WTC11 (cell line): ENCODE measurements at regions not wholly inside any gene's neighbourhood (a gene's known extent, or its start where the extent isn't known, plus 50 kb on each side); places are given as distances from the start of the nearest gene placed in this dataset.

Experiments
- ATAC-seq: fragments of 200-7000 bp; cut with Tn5 transposase; 2 replicates; pipeline ENCODE4 v1.10.0; 2021; ENCODE audit warnings: mild to moderate bottlenecking, moderate library complexity
- CTCF ChIA-PET: fragments of 300-600 bp; sonication (Branson Sonifier 250); formaldehyde crosslinking; loops from one replicate; lab custom pipeline; 2021; ENCODE audit warnings: antibody characterized with exemption; lab: Charles Lee
- POLR2A ChIA-PET: fragments of 350-600 bp; sonication (Branson Sonifier 250); formaldehyde crosslinking; loops from one replicate; lab custom pipeline; 2021; ENCODE audit warnings: antibody characterized with exemption; lab: Charles Lee
- DNase-seq: peaks from one replicate; pipeline ENCODE4 v3.0.0; 2021; ENCODE audit warnings: low spot score
- H3K27ac Mint-ChIP-seq: 2 replicates; pipeline ENCODE4 v1.8.0; 2021; ENCODE audit warnings: mixed read lengths
- H3K27me3 Mint-ChIP-seq: 2 replicates; pipeline ENCODE4 v1.8.0; 2021; ENCODE audit warnings: low read depth, mild to moderate bottlenecking, moderate library complexity, mixed read lengths
- H3K36me3 Mint-ChIP-seq: 2 replicates; pipeline ENCODE4 v1.8.0; 2021; ENCODE audit warnings: mixed read lengths
- H3K4me1 Mint-ChIP-seq: 2 replicates; pipeline ENCODE4 v1.8.0; 2022; ENCODE audit warnings: mixed read lengths
- H3K4me3 Mint-ChIP-seq: 2 replicates; pipeline ENCODE4 v1.8.0; 2021; ENCODE audit warnings: mild to moderate bottlenecking, moderate library complexity, mixed read lengths
- H3K9me3 Mint-ChIP-seq: 2 replicates; pipeline ENCODE4 v1.8.0; 2021; ENCODE audit warnings: mixed read lengths
- CREB1 ChIP-seq: sonication (generic); formaldehyde crosslinking; IDR thresholded peaks from 2 replicates; pipeline ENCODE4 v1.8.0; 2023; ENCODE audit warnings: mild to moderate bottlenecking, missing genetic modification reagents
- CREM ChIP-seq: sonication (generic); formaldehyde crosslinking; IDR thresholded peaks from 2 replicates; pipeline ENCODE4 v1.8.1; 2022; ENCODE audit warnings: mild to moderate bottlenecking, missing genetic modification reagents, moderate library complexity
- HMGA2 ChIP-seq: fragments of 250-450 bp; sonication (Bioruptor Pico); IDR thresholded peaks from 2 replicates; pipeline ENCODE4 v1.4.0; 2021; ENCODE audit warnings: mild to moderate bottlenecking, moderate library complexity
- NR1H2 ChIP-seq: sonication (generic); formaldehyde crosslinking; IDR thresholded peaks from 2 replicates; pipeline ENCODE4 v1.9.0; 2021; ENCODE audit warnings: mild to moderate bottlenecking, moderate library complexity, missing genetic modification reagents
- NR3C1 ChIP-seq: sonication (generic); formaldehyde crosslinking; conservative IDR thresholded peaks from 2 replicates; pipeline ENCODE4 v1.8.1; 2023; ENCODE audit warnings: low read depth, mild to moderate bottlenecking, missing genetic modification reagents
- OVOL2 ChIP-seq: fragments of 250-450 bp; sonication (Bioruptor Pico); IDR thresholded peaks from 2 replicates; pipeline ENCODE4 v1.9.0; 2021; ENCODE audit warnings: mild to moderate bottlenecking, borderline replicate concordance
- PRRX2 ChIP-seq: fragments of 250-450 bp; sonication (Bioruptor Pico); IDR thresholded peaks from 2 replicates; pipeline ENCODE4 v1.8.0; 2021; ENCODE audit warnings: mild to moderate bottlenecking
- RORB ChIP-seq: fragments of 250-450 bp; sonication (Bioruptor Pico); IDR thresholded peaks from 2 replicates; pipeline ENCODE4 v1.9.0; 2021; ENCODE audit warnings: mild to moderate bottlenecking
- ZNF121 ChIP-seq: sonication (generic); formaldehyde crosslinking; IDR thresholded peaks from 2 replicates; pipeline ENCODE4 v1.8.0; 2023; ENCODE audit warnings: missing genetic modification reagents
- ZNF219 ChIP-seq: sonication (generic); formaldehyde crosslinking; IDR thresholded peaks from 2 replicates; pipeline ENCODE4 v1.8.0; 2023; ENCODE audit warnings: missing genetic modification reagents, mild to moderate bottlenecking, borderline replicate concordance
- ZNF263 ChIP-seq: sonication (generic); formaldehyde crosslinking; IDR thresholded peaks from 2 replicates; pipeline ENCODE4 v1.8.1; 2022; ENCODE audit warnings: low read depth, mild to moderate bottlenecking, moderate library complexity, missing genetic modification reagents
- ZNF317 ChIP-seq: sonication (generic); formaldehyde crosslinking; IDR thresholded peaks from 2 replicates; pipeline ENCODE4 v1.8.1; 2023; ENCODE audit warnings: low read depth, mild to moderate bottlenecking, moderate library complexity, missing genetic modification reagents, borderline replicate concordance
- TF ChIP-seq, protein P1 (sequence below): sonication (generic); formaldehyde crosslinking; IDR thresholded peaks from 2 replicates; pipeline ENCODE4 v1.8.1; 2023; ENCODE audit warnings: mild to moderate bottlenecking, missing genetic modification reagents, moderate library complexity
- TF ChIP-seq, protein P2 (sequence below): fragments of 250-450 bp; sonication (Bioruptor Pico); IDR thresholded peaks from 2 replicates; pipeline ENCODE4 v1.9.0; 2021; ENCODE audit warnings: mild to moderate bottlenecking
- TF ChIP-seq, protein P3 (sequence below): sonication (generic); formaldehyde crosslinking; conservative IDR thresholded peaks from 2 replicates; pipeline ENCODE4 v1.8.1; 2023; ENCODE audit warnings: mild to moderate bottlenecking, low read depth, missing genetic modification reagents, moderate library complexity
- TF ChIP-seq, protein P4 (sequence below): sonication (generic); formaldehyde crosslinking; IDR thresholded peaks from 2 replicates; pipeline ENCODE4 v1.8.0; 2022; ENCODE audit warnings: mild to moderate bottlenecking, missing genetic modification reagents
- TF ChIP-seq, protein P5 (sequence below): sonication (generic); formaldehyde crosslinking; IDR thresholded peaks from 2 replicates; pipeline ENCODE4 v1.8.0; 2022; ENCODE audit warnings: mild to moderate bottlenecking, missing genetic modification reagents
- TF ChIP-seq, protein P6 (sequence below): sonication (generic); formaldehyde crosslinking; IDR thresholded peaks from 2 replicates; pipeline ENCODE4 v1.8.1; 2023; ENCODE audit warnings: mild to moderate bottlenecking, missing genetic modification reagents
- TF ChIP-seq, protein P7 (sequence below): sonication (generic); formaldehyde crosslinking; IDR thresholded peaks from 2 replicates; pipeline ENCODE4 v1.8.1; 2022; ENCODE audit warnings: missing genetic modification reagents, borderline replicate concordance
- TF ChIP-seq, protein P8 (sequence below): sonication (generic); formaldehyde crosslinking; IDR thresholded peaks from 2 replicates; pipeline ENCODE4 v1.8.1; 2023; ENCODE audit warnings: mild to moderate bottlenecking, missing genetic modification reagents

DNA sequence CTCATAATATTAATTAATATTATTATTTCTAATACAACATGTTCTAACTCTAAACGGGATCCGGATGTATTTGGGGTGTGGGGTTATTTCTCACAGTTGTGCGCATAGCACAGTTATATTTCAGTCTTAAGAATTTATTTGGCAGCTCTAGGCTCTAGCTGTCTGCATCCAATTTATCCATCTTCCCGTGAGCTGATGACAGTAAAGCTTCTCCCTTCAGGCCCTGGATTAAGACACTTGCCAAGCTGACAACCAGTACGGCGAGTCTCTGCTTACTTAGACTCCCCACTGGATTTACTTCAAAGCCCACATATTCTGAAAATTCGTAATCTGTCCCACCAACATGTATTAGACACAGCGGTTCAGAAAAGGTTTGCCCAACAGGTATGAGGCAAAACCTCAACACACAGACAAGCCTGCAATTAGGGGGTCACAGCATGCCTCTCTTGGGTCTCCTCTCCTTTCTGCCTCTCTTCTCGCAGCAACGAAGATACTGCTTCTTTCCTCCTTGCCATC is 232.9 kb upstream of the TMTC1 start:
- DNase-seq = no peak
- H3K27me3 Mint-ChIP-seq = no peaks in the 10 kb centered on the region
- no peak overlapping the region for H3K27ac Mint-ChIP-seq
- H3K36me3 Mint-ChIP-seq = no peaks in the 10 kb centered on the region
- no peak overlapping the region for H3K4me3 Mint-ChIP-seq
- TF ChIP-seq, protein P1, sequence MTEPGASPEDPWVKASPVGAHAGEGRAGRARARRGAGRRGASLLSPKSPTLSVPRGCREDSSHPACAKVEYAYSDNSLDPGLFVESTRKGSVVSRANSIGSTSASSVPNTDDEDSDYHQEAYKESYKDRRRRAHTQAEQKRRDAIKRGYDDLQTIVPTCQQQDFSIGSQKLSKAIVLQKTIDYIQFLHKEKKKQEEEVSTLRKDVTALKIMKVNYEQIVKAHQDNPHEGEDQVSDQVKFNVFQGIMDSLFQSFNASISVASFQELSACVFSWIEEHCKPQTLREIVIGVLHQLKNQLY (CRISPR knock-in tag) = no peak
- TF ChIP-seq NR3C1 (CRISPR knock-in tag) (no peak), ZNF317 (CRISPR knock-in tag) (no peak), NR1H2 (no peak), CREB1 (no peak), HMGA2 (CRISPR knock-in tag) (no peak), RORB (CRISPR knock-in tag) (no peak), CREM (CRISPR knock-in tag) (no peak), PRRX2 (CRISPR knock-in tag) (no peak), ZNF121 (CRISPR knock-in tag) (no peak), ZNF263 (CRISPR knock-in tag) (no peak), ZNF219 (no peak), OVOL2 (CRISPR knock-in tag) (no peak)
- TF ChIP-seq, protein P2, sequence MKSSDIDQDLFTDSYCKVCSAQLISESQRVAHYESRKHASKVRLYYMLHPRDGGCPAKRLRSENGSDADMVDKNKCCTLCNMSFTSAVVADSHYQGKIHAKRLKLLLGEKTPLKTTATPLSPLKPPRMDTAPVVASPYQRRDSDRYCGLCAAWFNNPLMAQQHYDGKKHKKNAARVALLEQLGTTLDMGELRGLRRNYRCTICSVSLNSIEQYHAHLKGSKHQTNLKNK (CRISPR knock-in tag) = no peak
- TF ChIP-seq, protein P3, sequence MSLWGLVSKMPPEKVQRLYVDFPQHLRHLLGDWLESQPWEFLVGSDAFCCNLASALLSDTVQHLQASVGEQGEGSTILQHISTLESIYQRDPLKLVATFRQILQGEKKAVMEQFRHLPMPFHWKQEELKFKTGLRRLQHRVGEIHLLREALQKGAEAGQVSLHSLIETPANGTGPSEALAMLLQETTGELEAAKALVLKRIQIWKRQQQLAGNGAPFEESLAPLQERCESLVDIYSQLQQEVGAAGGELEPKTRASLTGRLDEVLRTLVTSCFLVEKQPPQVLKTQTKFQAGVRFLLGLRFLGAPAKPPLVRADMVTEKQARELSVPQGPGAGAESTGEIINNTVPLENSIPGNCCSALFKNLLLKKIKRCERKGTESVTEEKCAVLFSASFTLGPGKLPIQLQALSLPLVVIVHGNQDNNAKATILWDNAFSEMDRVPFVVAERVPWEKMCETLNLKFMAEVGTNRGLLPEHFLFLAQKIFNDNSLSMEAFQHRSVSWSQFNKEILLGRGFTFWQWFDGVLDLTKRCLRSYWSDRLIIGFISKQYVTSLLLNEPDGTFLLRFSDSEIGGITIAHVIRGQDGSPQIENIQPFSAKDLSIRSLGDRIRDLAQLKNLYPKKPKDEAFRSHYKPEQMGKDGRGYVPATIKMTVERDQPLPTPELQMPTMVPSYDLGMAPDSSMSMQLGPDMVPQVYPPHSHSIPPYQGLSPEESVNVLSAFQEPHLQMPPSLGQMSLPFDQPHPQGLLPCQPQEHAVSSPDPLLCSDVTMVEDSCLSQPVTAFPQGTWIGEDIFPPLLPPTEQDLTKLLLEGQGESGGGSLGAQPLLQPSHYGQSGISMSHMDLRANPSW (CRISPR knock-in tag) = no peak
- TF ChIP-seq, protein P4, sequence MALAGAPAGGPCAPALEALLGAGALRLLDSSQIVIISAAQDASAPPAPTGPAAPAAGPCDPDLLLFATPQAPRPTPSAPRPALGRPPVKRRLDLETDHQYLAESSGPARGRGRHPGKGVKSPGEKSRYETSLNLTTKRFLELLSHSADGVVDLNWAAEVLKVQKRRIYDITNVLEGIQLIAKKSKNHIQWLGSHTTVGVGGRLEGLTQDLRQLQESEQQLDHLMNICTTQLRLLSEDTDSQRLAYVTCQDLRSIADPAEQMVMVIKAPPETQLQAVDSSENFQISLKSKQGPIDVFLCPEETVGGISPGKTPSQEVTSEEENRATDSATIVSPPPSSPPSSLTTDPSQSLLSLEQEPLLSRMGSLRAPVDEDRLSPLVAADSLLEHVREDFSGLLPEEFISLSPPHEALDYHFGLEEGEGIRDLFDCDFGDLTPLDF (CRISPR knock-in tag) = no peak
- TF ChIP-seq, protein P5, sequence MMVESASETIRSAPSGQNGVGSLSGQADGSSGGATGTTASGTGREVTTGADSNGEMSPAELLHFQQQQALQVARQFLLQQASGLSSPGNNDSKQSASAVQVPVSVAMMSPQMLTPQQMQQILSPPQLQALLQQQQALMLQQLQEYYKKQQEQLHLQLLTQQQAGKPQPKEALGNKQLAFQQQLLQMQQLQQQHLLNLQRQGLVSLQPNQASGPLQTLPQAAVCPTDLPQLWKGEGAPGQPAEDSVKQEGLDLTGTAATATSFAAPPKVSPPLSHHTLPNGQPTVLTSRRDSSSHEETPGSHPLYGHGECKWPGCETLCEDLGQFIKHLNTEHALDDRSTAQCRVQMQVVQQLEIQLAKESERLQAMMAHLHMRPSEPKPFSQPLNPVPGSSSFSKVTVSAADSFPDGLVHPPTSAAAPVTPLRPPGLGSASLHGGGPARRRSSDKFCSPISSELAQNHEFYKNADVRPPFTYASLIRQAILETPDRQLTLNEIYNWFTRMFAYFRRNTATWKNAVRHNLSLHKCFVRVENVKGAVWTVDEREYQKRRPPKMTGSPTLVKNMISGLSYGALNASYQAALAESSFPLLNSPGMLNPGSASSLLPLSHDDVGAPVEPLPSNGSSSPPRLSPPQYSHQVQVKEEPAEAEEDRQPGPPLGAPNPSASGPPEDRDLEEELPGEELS (CRISPR knock-in tag) = no peak
- TF ChIP-seq, protein P6, sequence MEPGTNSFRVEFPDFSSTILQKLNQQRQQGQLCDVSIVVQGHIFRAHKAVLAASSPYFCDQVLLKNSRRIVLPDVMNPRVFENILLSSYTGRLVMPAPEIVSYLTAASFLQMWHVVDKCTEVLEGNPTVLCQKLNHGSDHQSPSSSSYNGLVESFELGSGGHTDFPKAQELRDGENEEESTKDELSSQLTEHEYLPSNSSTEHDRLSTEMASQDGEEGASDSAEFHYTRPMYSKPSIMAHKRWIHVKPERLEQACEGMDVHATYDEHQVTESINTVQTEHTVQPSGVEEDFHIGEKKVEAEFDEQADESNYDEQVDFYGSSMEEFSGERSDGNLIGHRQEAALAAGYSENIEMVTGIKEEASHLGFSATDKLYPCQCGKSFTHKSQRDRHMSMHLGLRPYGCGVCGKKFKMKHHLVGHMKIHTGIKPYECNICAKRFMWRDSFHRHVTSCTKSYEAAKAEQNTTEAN = no peak
- TF ChIP-seq, protein P7, sequence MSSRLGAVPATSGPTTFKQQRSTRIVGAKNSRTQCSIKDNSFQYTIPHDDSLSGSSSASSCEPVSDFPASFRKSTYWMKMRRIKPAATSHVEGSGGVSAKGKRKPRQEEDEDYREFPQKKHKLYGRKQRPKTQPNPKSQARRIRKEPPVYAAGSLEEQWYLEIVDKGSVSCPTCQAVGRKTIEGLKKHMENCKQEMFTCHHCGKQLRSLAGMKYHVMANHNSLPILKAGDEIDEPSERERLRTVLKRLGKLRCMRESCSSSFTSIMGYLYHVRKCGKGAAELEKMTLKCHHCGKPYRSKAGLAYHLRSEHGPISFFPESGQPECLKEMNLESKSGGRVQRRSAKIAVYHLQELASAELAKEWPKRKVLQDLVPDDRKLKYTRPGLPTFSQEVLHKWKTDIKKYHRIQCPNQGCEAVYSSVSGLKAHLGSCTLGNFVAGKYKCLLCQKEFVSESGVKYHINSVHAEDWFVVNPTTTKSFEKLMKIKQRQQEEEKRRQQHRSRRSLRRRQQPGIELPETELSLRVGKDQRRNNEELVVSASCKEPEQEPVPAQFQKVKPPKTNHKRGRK (CRISPR knock-in tag) = no peak
- TF ChIP-seq, protein P8, sequence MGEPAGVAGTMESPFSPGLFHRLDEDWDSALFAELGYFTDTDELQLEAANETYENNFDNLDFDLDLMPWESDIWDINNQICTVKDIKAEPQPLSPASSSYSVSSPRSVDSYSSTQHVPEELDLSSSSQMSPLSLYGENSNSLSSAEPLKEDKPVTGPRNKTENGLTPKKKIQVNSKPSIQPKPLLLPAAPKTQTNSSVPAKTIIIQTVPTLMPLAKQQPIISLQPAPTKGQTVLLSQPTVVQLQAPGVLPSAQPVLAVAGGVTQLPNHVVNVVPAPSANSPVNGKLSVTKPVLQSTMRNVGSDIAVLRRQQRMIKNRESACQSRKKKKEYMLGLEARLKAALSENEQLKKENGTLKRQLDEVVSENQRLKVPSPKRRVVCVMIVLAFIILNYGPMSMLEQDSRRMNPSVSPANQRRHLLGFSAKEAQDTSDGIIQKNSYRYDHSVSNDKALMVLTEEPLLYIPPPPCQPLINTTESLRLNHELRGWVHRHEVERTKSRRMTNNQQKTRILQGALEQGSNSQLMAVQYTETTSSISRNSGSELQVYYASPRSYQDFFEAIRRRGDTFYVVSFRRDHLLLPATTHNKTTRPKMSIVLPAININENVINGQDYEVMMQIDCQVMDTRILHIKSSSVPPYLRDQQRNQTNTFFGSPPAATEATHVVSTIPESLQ (CRISPR knock-in tag) = no peak
- POLR2A ChIA-PET = no interaction called here
- peaks cover 3% of the 10 kb centered on the region for H3K4me1 Mint-ChIP-seq
- H3K9me3 Mint-ChIP-seq = peaks cover 5% of the 10 kb centered on the region; the same call in 1 of the 2 replicates
- CTCF ChIA-PET = no interaction called here
- no peak for ATAC-seq
